HG02884 (cell line): ENCODE measurements at regions not wholly inside any gene's neighbourhood (a gene's known extent, or its start where the extent isn't known, plus 50 kb on each side); places are given as distances from the start of the nearest gene placed in this dataset.
"Not testable (repeated sequence)": the region's sequence is repeated elsewhere in the genome, so short reads cannot be mapped to it uniquely, and the experiment has no call there.

Experiments used
- ATAC-seq: cut with Tn5 transposase; IDR thresholded peaks from one replicate; pipeline ENCODE4 v1.9.1; 2021; ENCODE audit warnings: mild to moderate bottlenecking, moderate library complexity; ENCODE audit not compliant: unreplicated experiment

GRCh38 chr11:129503646-129504045 lies 128.0 kb downstream of the BARX2 start:
- ATAC-seq, result no peak

- ATAC-seq, result no peak
These were observed 129.6 kb downstream of the BARX2 start for GRCh38 chr11:129505266-129505665.

GRCh38 chr11:129508163-129508562 lies 132.5 kb downstream of the BARX2 start:
- ATAC-seq, result no peak

- ATAC-seq, result no peak
These were observed 152.6 kb downstream of the BARX2 start for GRCh38 chr11:129528296-129528695.

- no peak for ATAC-seq
These were observed 154.7 kb downstream of the BARX2 start for GRCh38 chr11:129530154-129530895.

GRCh38 chr11:129533395-129533794 lies 157.7 kb downstream of the BARX2 start:
- no peak for ATAC-seq

GRCh38 chr11:129536338-129536737 lies 160.7 kb downstream of the BARX2 start:
- ATAC-seq, result no peak

- no peak for ATAC-seq
These were observed 162.7 kb downstream of the BARX2 start for GRCh38 chr11:129538323-129538722.

- no peak for ATAC-seq
These were observed 168.1 kb downstream of the BARX2 start for GRCh38 chr11:129543515-129544290.

- no peak for ATAC-seq
These were observed 169.0 kb downstream of the BARX2 start for GRCh38 chr11:129544691-129545090.

- no peak for ATAC-seq
These were observed 170.6 kb downstream of the BARX2 start for GRCh38 chr11:129546266-129546665.

- ATAC-seq, result no peak
These were observed 181.8 kb downstream of the BARX2 start for GRCh38 chr11:129557421-129557820.

- no peak for ATAC-seq
These were observed 193.4 kb downstream of the BARX2 start for GRCh38 chr11:129569007-129569406.

GRCh38 chr11:129572667-129573066 lies 197.0 kb downstream of the BARX2 start:
- ATAC-seq, result not testable (repeated sequence)

- ATAC-seq, result no peak
These were observed 197.5 kb downstream of the BARX2 start for GRCh38 chr11:129573161-129573560.

GRCh38 chr11:129574431-129574830 lies 198.8 kb downstream of the BARX2 start:
- ATAC-seq, result no peak

GRCh38 chr11:129576652-129577051 lies 201.0 kb downstream of the BARX2 start:
- no peak for ATAC-seq

- ATAC-seq, result no peak
These were observed 202.4 kb downstream of the BARX2 start for GRCh38 chr11:129578006-129578405.

GRCh38 chr11:129580278-129580677 lies 204.6 kb downstream of the BARX2 start:
- no peak for ATAC-seq

GRCh38 chr11:129584316-129584715 lies 208.7 kb downstream of the BARX2 start:
- ATAC-seq, result no peak

- no peak for ATAC-seq
These were observed 213.7 kb downstream of the BARX2 start for GRCh38 chr11:129589190-129589860.
